ENCODE measurements at regions not wholly inside any gene's neighbourhood (a gene's known extent, or its start where the extent isn't known, plus 50 kb on each side); places are given as distances from the start of the nearest gene placed in this dataset.

- TF ChIP-seq CTCF (IDR thresholded peaks at IDR 0.05): no peak
- DNase-seq (no peak), ATAC-seq (no peak)
- H3K36me3 Mint-ChIP-seq (ENCODE audit: low read depth): peaks cover 2% of the 10 kb centered on the region
- CTCF ChIA-PET: interaction anchor here (1.0 to 3.3 kb wide), 2 partner anchors 15 to 295 kb away, joined by 4 to 11 read pairs; no protein-coding TSS in a partner anchor
- POLR2A ChIA-PET: no interaction called here
- no peaks in the 10 kb centered on the region for H3K27me3 Mint-ChIP-seq
- H3K4me3 Mint-ChIP-seq: no peak overlapping the region
- H3K27ac Mint-ChIP-seq: no peak overlapping the region
- H3K9me3 Mint-ChIP-seq: no peaks in the 10 kb centered on the region
- H3K4me1 Mint-ChIP-seq (ENCODE audit: low read depth): peaks cover 31% of the 10 kb centered on the region
- intact Hi-C loops (cut with micrococcal nuclease): no loop called here
Measured at GRCh38 chr17:73724990-73725389, 80.7 kb upstream of the SDK2 start.

- intact Hi-C loops (cut with micrococcal nuclease): no loop called here
- ChIA-PET CTCF (interaction anchor here (3.3 kb wide), 1 partner anchor 16 kb away, joined by 11 read pairs; no protein-coding TSS in a partner anchor), POLR2A (no interaction called here)
- TF ChIP-seq CTCF (IDR thresholded peaks at IDR 0.05): no peak
- H3K27me3 Mint-ChIP-seq: no peaks in the 10 kb centered on the region
- no peak for ATAC-seq
- no peak for DNase-seq
- H3K9me3 Mint-ChIP-seq: peaks cover 7% of the 10 kb centered on the region
- peaks cover 22% of the 10 kb centered on the region for H3K4me1 Mint-ChIP-seq (ENCODE audit: low read depth)
- peaks cover 2% of the 10 kb centered on the region for H3K36me3 Mint-ChIP-seq (ENCODE audit: low read depth)
- H3K27ac Mint-ChIP-seq: no peak overlapping the region
- H3K4me3 Mint-ChIP-seq: no peak overlapping the region
Measured at GRCh38 chr17:73725794-73726515, 81.7 kb upstream of the SDK2 start.

GRCh38 chr17:73727941-73728340 is 83.7 kb upstream of the SDK2 start:
- intact Hi-C loops (cut with micrococcal nuclease): no loop called here
- H3K4me3 Mint-ChIP-seq: no peak overlapping the region
- H3K27me3 Mint-ChIP-seq: no peaks in the 10 kb centered on the region
- ChIA-PET CTCF (interaction anchor here (0.6 to 1.6 kb wide), 2 partner anchors 11 to 18 kb away, joined by 3 to 4 read pairs; no protein-coding TSS in a partner anchor), POLR2A (interaction anchor here (1.2 kb wide), 1 partner anchor 19 kb away, joined by 3 read pairs; no protein-coding TSS in a partner anchor)
- H3K9me3 Mint-ChIP-seq: peaks cover 15% of the 10 kb centered on the region
- TF ChIP-seq CTCF (IDR thresholded peaks at IDR 0.05): no peak
- H3K27ac Mint-ChIP-seq: no peak overlapping the region
- H3K4me1 Mint-ChIP-seq (ENCODE audit: low read depth): peaks cover 8% of the 10 kb centered on the region
- no peak for ATAC-seq
- no peaks in the 10 kb centered on the region for H3K36me3 Mint-ChIP-seq (ENCODE audit: low read depth)
- DNase-seq: no peak

- H3K27me3 Mint-ChIP-seq: no peaks in the 10 kb centered on the region
Measured at GRCh38 chr17:73729101-73729500, 84.9 kb upstream of the SDK2 start.

More at GRCh38 chr17:73729101-73729500, 84.9 kb upstream of the SDK2 start:
- Mint-ChIP-seq H3K36me3 (ENCODE audit: low read depth) (no peaks in the 10 kb centered on the region), H3K27ac (no peak overlapping the region), H3K4me3 (no peak overlapping the region), H3K4me1 (ENCODE audit: low read depth) (no peaks in the 10 kb centered on the region), H3K9me3 (peaks cover 15% of the 10 kb centered on the region)
- DNase-seq: peak; percentile 26
- TF ChIP-seq CTCF (IDR thresholded peaks at IDR 0.05): no peak
- no peak for ATAC-seq
- ChIA-PET CTCF (interaction anchor here (1.1 to 1.6 kb wide), 2 partner anchors 19 kb away, joined by 3 to 4 read pairs; no protein-coding TSS in a partner anchor), POLR2A (no interaction called here)
- intact Hi-C loops (cut with micrococcal nuclease): no loop called here

Measured in activated CD8-positive, alpha-beta T cell treated with anti-CD3 and anti-CD28 coated beads for 36 hours (primary cell).